ENCODE measurements at regions not wholly inside any gene's neighbourhood (a gene's known extent, or its start where the extent isn't known, plus 50 kb on each side); places are given as distances from the start of the nearest gene placed in this dataset.
"Not testable (repeated sequence)": the region's sequence is repeated elsewhere in the genome, so short reads cannot be mapped to it uniquely, and the experiment has no call there.

DNA sequence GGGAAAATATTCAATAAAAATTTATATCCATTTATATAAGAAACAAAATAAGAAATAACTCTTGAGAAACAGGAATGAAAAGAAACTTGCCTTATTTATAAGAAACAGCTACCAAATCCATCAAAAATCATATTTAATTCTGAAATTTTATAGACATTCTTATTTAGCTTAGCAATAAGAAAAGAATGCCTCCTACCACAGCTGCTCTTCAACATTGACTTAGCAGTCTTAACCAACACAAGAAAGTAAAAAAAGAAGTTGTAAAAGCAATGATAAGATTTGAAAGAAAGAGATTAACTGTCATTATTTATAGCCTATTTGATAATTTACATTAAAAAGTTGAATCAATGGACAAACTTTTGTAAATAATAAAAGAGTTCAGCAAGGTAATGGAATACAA lies 212.8 kb downstream of the ZNF365 start:
- DNase-seq (ENCODE audit: low read depth in 2 of 2): no peak

GRCh38 chr10:62588116-62588515 lies 213.9 kb downstream of the ZNF365 start:
- no peak for DNase-seq (ENCODE audit: low read depth in 2 of 2)

GRCh38 chr10:62589689-62590088 lies 214.8 kb upstream of the ADO start:
- no peak for DNase-seq (ENCODE audit: low read depth in 2 of 2)

- DNase-seq (ENCODE audit: low read depth in 2 of 2): no peak
Measured at GRCh38 chr10:62590306-62590705, 214.2 kb upstream of the ADO start.

GRCh38 chr10:62594093-62594520 lies 210.4 kb upstream of the ADO start:
- peak; percentile 20 to 56 for DNase-seq (ENCODE audit: low read depth in 2 of 2)

DNA sequence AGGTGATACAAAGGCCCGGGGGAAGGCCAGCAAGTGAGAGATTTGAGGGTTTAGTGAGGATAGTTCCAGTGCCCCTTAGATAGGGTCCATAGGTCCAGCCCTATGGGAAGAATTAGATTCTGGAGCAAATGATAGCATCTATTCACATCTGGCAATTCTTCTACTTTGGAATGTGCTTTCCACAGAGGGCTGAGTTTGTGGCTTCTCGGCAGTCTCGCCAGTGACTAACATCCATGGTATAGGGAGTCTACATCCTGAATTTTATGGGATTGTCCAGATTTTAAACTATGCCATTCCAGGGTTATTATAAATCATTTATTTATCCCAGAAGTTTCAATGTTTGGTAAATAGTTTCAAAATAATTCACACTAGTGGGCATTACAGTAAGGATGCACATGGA lies 207.3 kb upstream of the ADO start:
- DNase-seq (ENCODE audit: low read depth in 2 of 2): no peak

GRCh38 chr10:62599161-62599560 lies 205.4 kb upstream of the ADO start:
- DNase-seq (ENCODE audit: low read depth in 2 of 2): no peak

- DNase-seq (ENCODE audit: low read depth in 2 of 2): not testable (repeated sequence)
Measured at GRCh38 chr10:62606551-62606950, 198.0 kb upstream of the ADO start.

GRCh38 chr10:62608189-62608875 lies 196.2 kb upstream of the ADO start:
- not testable (repeated sequence) for DNase-seq (ENCODE audit: low read depth in 2 of 2)

DNA sequence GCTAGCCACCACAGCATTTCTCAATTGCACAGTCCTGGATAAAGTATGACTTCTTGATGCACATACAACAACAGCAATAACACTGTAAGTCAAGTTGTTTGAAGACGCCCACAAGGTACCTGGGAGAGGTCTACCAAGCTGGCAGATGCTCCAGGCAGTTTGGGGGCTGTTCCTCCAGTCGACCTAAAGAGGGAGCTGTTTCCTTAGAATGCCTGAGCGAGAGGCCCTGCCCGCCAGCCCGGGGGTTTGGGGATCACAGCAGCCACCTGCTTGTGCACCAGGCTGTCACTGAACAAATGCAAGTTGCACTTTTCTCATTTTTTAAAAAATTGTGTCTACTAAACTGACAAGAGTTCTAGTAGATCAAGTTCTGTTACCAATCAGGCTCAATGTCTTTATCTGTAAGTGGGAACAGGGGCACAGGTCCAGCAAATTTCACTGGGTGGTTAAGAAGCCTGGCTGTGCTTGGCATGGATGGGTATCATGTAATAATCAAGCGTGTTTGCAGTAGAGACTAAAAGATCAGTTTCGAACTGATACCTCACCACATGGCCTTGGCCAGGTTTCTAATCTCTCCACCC lies 193.8 kb upstream of the ADO start:
- peak; percentile 66 to 68 for DNase-seq (ENCODE audit: low read depth in 2 of 2)

GRCh38 chr10:62613424-62613823 lies 191.1 kb upstream of the ADO start:
- DNase-seq (ENCODE audit: low read depth in 2 of 2): no peak

GRCh38 chr10:62613859-62614258 lies 190.7 kb upstream of the ADO start:
- no peak for DNase-seq (ENCODE audit: low read depth in 2 of 2)

GRCh38 chr10:62614389-62615157 lies 189.9 kb upstream of the ADO start:
- no peak for DNase-seq (ENCODE audit: low read depth in 2 of 2)

- DNase-seq (ENCODE audit: low read depth in 2 of 2): no peak
Measured at GRCh38 chr10:62616885-62617590, 187.5 kb upstream of the ADO start.

DNA sequence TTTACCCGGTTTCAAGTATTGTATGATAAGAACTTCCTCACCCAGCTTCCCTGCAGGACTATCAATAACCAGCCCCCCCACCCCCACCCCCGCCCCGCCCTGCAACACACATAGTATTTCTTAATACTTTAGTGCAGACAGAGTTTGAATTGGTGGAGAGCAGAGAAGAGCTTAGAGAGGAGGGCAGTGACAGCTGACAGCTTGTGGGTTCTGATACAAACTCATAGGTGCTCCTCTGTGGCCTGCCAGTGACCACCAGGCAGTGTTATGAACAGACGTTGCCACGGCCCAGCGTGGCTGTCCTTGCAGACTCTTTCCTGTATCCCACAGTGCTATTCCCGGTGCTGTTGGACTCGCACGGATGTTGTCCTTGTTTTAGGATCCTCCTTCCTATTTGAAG lies 186.9 kb upstream of the ADO start:
- no peak for DNase-seq (ENCODE audit: low read depth in 2 of 2)

DNA sequence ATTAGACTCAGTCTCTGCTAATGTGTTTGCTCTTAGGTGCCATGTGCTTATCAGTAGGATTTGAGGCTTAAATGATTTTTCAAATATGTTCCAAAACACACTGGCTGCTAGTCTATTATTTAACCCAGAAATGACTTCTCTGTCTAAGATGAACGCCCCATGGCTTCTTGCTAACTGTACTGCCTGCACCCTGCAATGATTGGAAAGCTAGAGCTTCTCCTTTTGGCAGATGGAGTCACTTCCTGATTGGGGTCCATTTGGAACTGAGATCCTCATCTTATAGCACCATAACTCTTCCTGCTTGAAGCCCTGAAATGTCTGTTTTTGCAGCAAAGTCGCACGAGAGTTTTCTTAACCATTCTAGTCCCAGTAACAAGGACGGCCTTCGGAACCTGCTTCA lies 186.5 kb upstream of the ADO start:
- DNase-seq (ENCODE audit: low read depth in 2 of 2): no peak

- no peak for DNase-seq (ENCODE audit: low read depth in 2 of 2)
Measured at GRCh38 chr10:62618576-62619412, 185.7 kb upstream of the ADO start.

DNA sequence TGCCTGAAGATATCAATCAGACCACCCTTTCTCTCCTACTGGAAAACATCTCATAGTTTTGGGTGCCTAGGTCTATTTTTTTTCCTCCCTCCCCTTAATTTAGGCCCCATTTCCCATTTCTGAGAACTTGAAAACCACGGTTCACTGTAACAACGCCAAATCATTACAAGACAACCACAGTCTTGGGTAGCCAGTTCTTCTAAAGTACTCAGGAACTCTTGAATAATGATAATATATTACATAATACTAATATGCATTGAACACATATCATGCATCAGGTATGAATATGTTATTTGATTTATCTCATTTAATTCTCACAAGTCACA lies 185.1 kb upstream of the ADO start:
- no peak for DNase-seq (ENCODE audit: low read depth in 2 of 2)

- DNase-seq (ENCODE audit: low read depth in 2 of 2): no peak
Measured at GRCh38 chr10:62620491-62620890, 184.0 kb upstream of the ADO start.

- no peak for DNase-seq (ENCODE audit: low read depth in 2 of 2)
Measured at GRCh38 chr10:62623223-62623622, 181.3 kb upstream of the ADO start.

- no peak for DNase-seq (ENCODE audit: low read depth in 2 of 2)
Measured at GRCh38 chr10:62625484-62625883, 179.0 kb upstream of the ADO start.

DNA sequence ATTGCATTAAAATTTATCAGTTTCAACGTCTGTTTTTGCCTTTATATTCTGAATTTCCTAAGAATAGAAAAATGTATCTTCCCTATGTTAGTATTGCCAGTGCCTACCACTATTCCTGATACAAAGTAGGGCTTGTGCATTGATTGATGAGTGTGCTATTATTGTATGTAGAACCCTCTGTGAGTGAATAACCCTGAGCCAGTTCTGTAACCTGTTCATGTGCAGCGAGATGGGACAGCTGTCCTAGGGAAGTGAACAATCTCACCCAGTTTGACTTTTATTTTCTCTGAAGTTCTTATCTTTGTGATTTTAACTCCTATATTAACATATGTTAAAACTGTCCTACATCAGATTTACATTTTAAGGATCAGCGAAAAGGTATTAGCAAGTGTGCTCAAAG lies 178.4 kb upstream of the ADO start:
- no peak for DNase-seq (ENCODE audit: low read depth in 2 of 2)

Data from stimulated activated CD4-positive, alpha-beta T cell treated with anti-CD3 and anti-CD28 coated beads, Interleukin-12 subunit alpha, Interleukin-12 subunit beta, amount 100 ng/mL, for 24 hours (primary cell).